ENCODE measurements at regions not wholly inside any gene's neighbourhood (a gene's known extent, or its start where the extent isn't known, plus 50 kb on each side); places are given as distances from the start of the nearest gene placed in this dataset.
"Not testable (repeated sequence)": the region's sequence is repeated elsewhere in the genome, so short reads cannot be mapped to it uniquely, and the experiment has no call there.

DNA sequence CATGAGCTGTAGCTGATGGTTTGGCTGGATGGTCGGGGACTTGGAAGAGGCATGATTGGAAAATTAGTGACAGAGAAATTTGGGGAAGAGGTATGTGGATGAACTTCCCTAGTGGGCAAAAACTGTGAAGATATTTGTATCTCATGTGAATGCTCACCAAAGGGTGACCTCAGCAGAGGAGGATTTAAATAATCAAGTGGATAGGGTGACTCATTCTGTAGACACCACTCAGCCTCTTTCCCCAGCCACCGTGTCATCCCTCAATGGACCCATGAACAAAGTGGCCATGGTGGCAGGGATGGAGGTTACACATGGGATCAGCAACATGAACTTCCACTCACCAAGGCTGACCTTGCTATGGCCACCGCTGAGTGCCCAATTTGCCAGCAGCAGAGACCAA is 60.8 kb upstream of the KRAS start:
- TF ChIP-seq POLR2A (IDR thresholded peaks at IDR 0.05) = no peak
- TF ChIP-seq, protein P1, sequence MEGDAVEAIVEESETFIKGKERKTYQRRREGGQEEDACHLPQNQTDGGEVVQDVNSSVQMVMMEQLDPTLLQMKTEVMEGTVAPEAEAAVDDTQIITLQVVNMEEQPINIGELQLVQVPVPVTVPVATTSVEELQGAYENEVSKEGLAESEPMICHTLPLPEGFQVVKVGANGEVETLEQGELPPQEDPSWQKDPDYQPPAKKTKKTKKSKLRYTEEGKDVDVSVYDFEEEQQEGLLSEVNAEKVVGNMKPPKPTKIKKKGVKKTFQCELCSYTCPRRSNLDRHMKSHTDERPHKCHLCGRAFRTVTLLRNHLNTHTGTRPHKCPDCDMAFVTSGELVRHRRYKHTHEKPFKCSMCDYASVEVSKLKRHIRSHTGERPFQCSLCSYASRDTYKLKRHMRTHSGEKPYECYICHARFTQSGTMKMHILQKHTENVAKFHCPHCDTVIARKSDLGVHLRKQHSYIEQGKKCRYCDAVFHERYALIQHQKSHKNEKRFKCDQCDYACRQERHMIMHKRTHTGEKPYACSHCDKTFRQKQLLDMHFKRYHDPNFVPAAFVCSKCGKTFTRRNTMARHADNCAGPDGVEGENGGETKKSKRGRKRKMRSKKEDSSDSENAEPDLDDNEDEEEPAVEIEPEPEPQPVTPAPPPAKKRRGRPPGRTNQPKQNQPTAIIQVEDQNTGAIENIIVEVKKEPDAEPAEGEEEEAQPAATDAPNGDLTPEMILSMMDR (IDR thresholded peaks at IDR 0.05) = no peak
- Histone ChIP-seq H3K4me3 (no peak overlapping the region), H3K9me3 (replicated peaks in 1 of 3) (no peaks in the 10 kb centered on the region), H3K27ac (no peak overlapping the region), H3K27me3 (no peaks in the 10 kb centered on the region), H3K4me1 (replicated peaks in 1 of 2) (no peaks in the 10 kb centered on the region), H3K36me3 (replicated peaks in 1 of 2) (no peaks in the 10 kb centered on the region)
- intact Hi-C loops (cut with DNase I) = no loop called here
- no peak for DNase-seq
- WGBS, 4 donors = 61 to 97% (median 86%) methylated on average over 3 of the region's 3 CpGs

DNA sequence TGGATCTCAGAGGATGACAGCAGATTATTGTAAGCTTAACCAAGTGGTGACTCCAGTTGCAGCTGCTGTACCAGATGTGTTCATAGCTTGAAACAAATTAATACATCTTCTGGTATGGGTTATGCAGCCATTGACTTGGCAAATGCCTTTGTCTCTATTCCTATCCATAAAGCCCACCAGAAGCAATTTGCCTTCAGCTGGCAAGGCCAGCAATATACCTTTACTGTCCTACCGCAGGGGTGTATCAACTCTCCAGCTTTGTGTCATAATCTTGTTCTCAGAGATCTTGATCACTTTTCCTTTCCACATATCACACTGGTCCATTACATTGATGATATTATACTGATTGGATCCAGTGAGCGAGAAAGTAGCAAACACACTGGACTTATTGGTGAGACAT is 59.3 kb upstream of the KRAS start:
- H3K27me3 ChIP-seq; H3K36me3 ChIP-seq (replicated peaks in 1 of 2); intact Hi-C loops (cut with DNase I); H3K9me3 ChIP-seq (replicated peaks in 1 of 3); H3K27ac ChIP-seq; DNase-seq; H3K4me3 ChIP-seq; H3K4me1 ChIP-seq (replicated peaks in 1 of 2): not testable (repeated sequence)
- WGBS, 4 donors = 93 to 97% (median 96%) methylated on average over 2 of the region's 2 CpGs

DNA sequence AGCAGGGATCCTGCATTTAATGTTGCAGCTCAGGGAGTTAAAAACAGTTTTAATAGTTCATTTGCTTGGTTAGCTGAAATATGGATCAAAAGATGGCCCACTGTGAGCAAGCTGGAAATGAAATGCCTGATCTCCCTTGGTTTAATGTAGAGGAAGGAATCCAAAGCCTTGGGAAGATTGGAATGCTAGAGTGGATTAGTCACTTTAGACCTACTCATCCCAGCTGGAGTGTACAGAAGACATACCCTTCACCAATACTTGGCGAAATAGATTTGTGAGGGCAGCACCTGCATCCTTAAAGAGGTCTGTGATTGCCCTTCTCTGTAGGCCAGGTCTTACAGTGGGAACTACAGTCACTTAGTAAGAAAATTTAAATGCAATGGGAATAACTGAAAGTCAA is 58.0 kb upstream of the KRAS start:
- Histone ChIP-seq H3K27me3 (no peaks in the 10 kb centered on the region), H3K36me3 (replicated peaks in 1 of 2) (no peaks in the 10 kb centered on the region), H3K4me3 (no peak overlapping the region), H3K4me1 (replicated peaks in 1 of 2) (no peaks in the 10 kb centered on the region), H3K9me3 (replicated peaks in 1 of 3) (no peaks in the 10 kb centered on the region), H3K27ac (no peak overlapping the region)
- WGBS, 4 donors = 91 to 100% (median 94%) methylated on average over 1 of the region's 1 CpG
- TF ChIP-seq POLR2A (IDR thresholded peaks at IDR 0.05) = no peak
- TF ChIP-seq, protein P1 (IDR thresholded peaks at IDR 0.05) = no peak
- DNase-seq = no peak
- intact Hi-C loops (cut with DNase I) = no loop called here

DNA sequence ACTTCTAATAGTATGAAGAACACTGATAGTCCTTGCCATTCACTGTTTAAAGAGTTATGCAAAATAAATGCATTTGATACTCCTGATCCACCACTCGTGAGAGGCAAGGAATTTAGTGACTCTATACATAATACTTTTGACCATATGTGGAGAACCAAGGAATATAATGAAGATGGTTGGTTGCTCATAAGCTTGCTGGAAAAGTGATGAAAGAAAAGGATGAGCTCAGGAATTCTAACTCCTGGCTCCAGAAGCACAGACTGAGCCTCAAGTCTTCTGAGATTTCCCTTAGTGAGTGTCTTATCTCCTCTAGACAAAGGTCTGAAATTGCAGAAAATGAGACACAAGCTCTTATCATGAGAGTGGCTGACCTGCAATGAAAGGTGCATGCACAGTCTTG is 57.1 kb upstream of the KRAS start:
- Histone ChIP-seq H3K36me3 (replicated peaks in 1 of 2) (no peaks in the 10 kb centered on the region), H3K4me1 (replicated peaks in 1 of 2) (no peaks in the 10 kb centered on the region), H3K4me3 (no peak overlapping the region), H3K27me3 (no peaks in the 10 kb centered on the region), H3K27ac (no peak overlapping the region), H3K9me3 (replicated peaks in 1 of 3) (no peaks in the 10 kb centered on the region)
- WGBS, 4 donors = 47 to 69% (median 61%) methylated on average over 1 of the region's 1 CpG
- no peak for DNase-seq
- TF ChIP-seq, protein P1 (IDR thresholded peaks at IDR 0.05) = no peak
- no peak for TF ChIP-seq POLR2A (IDR thresholded peaks at IDR 0.05)
- intact Hi-C loops (cut with DNase I) = no loop called here

DNA sequence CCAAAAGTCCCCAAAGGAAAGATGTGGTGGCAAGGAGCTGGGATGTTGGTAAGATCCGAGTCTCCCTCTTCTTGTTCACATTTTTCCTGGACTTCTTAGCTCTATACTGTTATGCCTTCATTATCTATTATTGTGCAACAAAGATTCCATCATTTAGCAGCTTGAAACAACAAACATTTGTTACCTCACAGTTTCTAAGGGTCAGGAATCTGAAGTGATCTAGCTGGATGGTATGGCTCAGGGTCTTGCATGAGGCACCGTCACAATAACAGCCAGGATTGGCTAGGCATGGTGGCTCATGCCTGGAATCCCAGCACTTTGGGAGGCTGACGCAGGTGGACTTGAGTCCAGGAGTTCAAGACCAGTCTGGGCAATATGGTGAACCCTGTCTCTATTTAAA is 51.1 kb upstream of the KRAS start:
- no peak overlapping the region for H3K4me3 ChIP-seq
- WGBS, 4 donors = 56 to 83% (median 78%) methylated on average over 3 of the region's 3 CpGs

More for the DNA sequence above, 51.1 kb upstream of the KRAS start:
- Histone ChIP-seq H3K9me3 (replicated peaks in 1 of 3) (no peaks in the 10 kb centered on the region), H3K27ac (no peak overlapping the region), H3K27me3 (no peaks in the 10 kb centered on the region), H3K4me1 (replicated peaks in 1 of 2) (no peaks in the 10 kb centered on the region), H3K36me3 (replicated peaks in 1 of 2) (no peaks in the 10 kb centered on the region)
- DNase-seq = no peak
- intact Hi-C loops (cut with DNase I) = no loop called here
- no peak for TF ChIP-seq POLR2A (IDR thresholded peaks at IDR 0.05)
- TF ChIP-seq, protein P1 (IDR thresholded peaks at IDR 0.05) = no peak

Small RNA genes lying in the stretch of these regions (small RNA-seq; reads per million reads assigned to genes)
- gene AC092451.1 (0 reads per million in 2 donors), gene RNU4-67P (0 to 0.12 reads per million in 2 donors)
